Calu3 (cell line): ENCODE measurements at regions not wholly inside any gene's neighbourhood (a gene's known extent, or its start where the extent isn't known, plus 50 kb on each side); places are given as distances from the start of the nearest gene placed in this dataset.

ENCODE experiments used
- BruUV-seq: library from RNA; stranded (reverse); fragments of 400-500 nt; replicated peaks from 2 replicates; lab custom pipeline; 2021; lab: Mats Ljungman, UMichigan
- CTCF ChIA-PET: fragments of 300-600 bp; sonication (Branson Sonifier 250); formaldehyde crosslinking; loops from one replicate; lab custom pipeline; 2022; ENCODE audit warnings: antibody characterized with exemption; lab: Charles Lee
- DNase-seq: peaks from one replicate; pipeline ENCODE4 v3.0.0; 2022
- H3K27ac Mint-ChIP-seq: one replicate; pipeline ENCODE4 v1.8.0; 2022; ENCODE audit warnings: mixed read lengths; ENCODE audit not compliant: unreplicated experiment
- H3K27me3 Mint-ChIP-seq: one replicate; pipeline ENCODE4 v1.8.0; 2022; ENCODE audit warnings: mixed read lengths; ENCODE audit not compliant: unreplicated experiment
- H3K36me3 Mint-ChIP-seq: one replicate; pipeline ENCODE4 v1.8.0; 2022; ENCODE audit warnings: mild to moderate bottlenecking, moderate library complexity, mixed read lengths; ENCODE audit not compliant: insufficient read depth, unreplicated experiment
- H3K4me1 Mint-ChIP-seq: one replicate; pipeline ENCODE4 v1.8.0; 2022; ENCODE audit warnings: mild to moderate bottlenecking, low read depth, mixed read lengths; ENCODE audit not compliant: unreplicated experiment
- H3K4me3 Mint-ChIP-seq: one replicate; pipeline ENCODE4 v1.8.0; 2022; ENCODE audit warnings: mild to moderate bottlenecking, low read depth, moderate library complexity, mixed read lengths; ENCODE audit not compliant: unreplicated experiment
- H3K9me3 Mint-ChIP-seq: one replicate; pipeline ENCODE4 v1.8.0; 2022; ENCODE audit warnings: low read depth, mixed read lengths; ENCODE audit not compliant: unreplicated experiment
- intact Hi-C: fragments of 100-400 bp; cut with micrococcal nuclease; formaldehyde crosslinking; loops from one replicate; pipeline ENCODE4 v1.10.0; 2022; ENCODE audit not compliant: unreplicated experiment
- TF ChIP-seq, protein P1 (sequence below): fragments of 200-600 bp; IDR thresholded peaks from one replicate; pipeline ENCODE4 v1.8.0; 2022; ENCODE audit warnings: antibody characterized with exemption; ENCODE audit not compliant: unreplicated experiment

DNA sequence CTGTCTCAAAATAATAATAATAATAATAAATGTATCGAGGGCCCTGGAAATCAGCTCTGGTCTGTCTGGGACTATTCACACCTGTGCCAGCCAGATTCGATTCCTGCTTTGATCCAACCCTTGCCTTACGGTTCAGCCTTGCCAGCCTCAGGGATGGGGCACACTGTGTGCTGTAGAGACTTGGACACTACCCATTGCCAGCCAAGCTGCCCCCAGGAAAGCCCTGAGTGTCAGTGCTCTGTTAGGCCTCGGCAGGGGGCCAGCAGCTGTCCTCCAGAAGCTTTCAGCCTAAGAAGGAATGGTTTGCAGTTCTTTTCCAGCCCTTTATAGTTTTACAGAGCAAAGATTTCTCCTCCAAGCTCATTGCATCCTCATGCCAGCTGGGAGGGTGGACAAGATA lies 96.2 kb upstream of the RUNX3 start:
- CTCF ChIA-PET: no interaction called here
- H3K4me3 Mint-ChIP-seq: no peak overlapping the region
- intact Hi-C loops: no loop called here
- DNase-seq: no peak
- H3K36me3 Mint-ChIP-seq: no peaks in the 10 kb centered on the region
- no peak overlapping the region for H3K27ac Mint-ChIP-seq
- no peaks in the 10 kb centered on the region for H3K9me3 Mint-ChIP-seq
- H3K27me3 Mint-ChIP-seq: no peaks in the 10 kb centered on the region
- BruUV-seq: no TSS peak
- TF ChIP-seq, protein P1, sequence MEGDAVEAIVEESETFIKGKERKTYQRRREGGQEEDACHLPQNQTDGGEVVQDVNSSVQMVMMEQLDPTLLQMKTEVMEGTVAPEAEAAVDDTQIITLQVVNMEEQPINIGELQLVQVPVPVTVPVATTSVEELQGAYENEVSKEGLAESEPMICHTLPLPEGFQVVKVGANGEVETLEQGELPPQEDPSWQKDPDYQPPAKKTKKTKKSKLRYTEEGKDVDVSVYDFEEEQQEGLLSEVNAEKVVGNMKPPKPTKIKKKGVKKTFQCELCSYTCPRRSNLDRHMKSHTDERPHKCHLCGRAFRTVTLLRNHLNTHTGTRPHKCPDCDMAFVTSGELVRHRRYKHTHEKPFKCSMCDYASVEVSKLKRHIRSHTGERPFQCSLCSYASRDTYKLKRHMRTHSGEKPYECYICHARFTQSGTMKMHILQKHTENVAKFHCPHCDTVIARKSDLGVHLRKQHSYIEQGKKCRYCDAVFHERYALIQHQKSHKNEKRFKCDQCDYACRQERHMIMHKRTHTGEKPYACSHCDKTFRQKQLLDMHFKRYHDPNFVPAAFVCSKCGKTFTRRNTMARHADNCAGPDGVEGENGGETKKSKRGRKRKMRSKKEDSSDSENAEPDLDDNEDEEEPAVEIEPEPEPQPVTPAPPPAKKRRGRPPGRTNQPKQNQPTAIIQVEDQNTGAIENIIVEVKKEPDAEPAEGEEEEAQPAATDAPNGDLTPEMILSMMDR: no peak
- no peaks in the 10 kb centered on the region for H3K4me1 Mint-ChIP-seq

DNA sequence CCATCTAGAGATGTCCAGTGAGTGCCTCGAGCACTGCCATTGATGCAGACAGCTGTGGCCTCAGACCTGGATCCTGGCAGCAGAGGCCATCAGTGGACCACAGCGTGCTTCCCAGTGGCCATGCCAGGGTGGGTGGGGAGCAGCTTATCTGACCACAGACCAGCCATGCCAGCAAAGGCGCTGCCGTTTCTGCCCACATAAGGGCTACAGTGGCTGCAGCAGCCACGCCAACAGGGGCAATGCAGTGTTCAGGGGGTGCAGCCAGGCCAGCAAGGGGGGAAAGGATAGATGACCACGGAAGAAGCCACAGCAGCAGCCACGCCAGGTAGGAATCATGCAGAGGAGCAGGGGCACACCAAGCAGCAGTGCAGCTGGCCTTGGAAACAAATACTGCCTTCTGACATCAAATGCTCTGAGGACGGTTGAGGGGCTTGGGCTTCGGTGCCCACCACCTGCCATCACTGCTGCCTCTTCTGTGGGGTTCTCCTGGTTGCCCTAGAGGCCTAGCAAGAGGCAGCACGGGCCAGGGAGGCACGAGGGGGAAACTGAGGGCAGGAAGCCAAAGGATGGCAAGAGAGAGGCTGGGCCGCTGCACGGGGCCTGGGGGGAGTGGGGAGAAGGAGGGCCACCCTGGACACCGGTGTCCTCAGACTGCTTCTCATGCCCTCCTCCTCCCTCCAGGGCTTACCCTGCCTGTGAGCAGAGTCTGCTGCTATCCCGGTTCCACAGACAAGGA lies 94.7 kb upstream of the RUNX3 start:
- intact Hi-C loops: no loop called here
- Mint-ChIP-seq H3K27me3 (no peaks in the 10 kb centered on the region), H3K36me3 (no peaks in the 10 kb centered on the region), H3K4me3 (no peak overlapping the region), H3K27ac (no peak overlapping the region), H3K9me3 (no peaks in the 10 kb centered on the region), H3K4me1 (no peaks in the 10 kb centered on the region)
- BruUV-seq: no TSS peak
- TF ChIP-seq, protein P1: no peak
- CTCF ChIA-PET: no interaction called here
- no peak for DNase-seq

DNA sequence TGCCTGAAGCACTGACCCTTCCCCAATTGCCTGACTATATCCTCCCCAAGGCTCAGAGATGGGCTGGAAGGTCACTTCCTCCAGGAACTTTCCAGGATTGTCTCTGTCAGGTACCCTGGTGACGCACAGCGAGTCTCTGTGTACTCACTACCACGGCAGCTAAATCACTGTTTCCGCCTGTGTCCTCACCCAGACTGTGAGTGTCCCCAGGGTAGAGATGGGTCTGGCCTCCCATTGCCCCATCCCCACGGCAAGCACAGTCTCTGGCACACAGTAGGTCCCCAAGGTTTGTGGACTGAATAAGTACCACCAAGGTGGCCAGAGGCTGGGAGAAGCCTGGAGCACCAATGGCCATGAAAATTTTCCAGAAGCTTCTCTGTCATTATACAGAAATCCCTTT lies 93.8 kb upstream of the RUNX3 start:
- Mint-ChIP-seq H3K4me1 (no peaks in the 10 kb centered on the region), H3K4me3 (no peak overlapping the region), H3K36me3 (no peaks in the 10 kb centered on the region), H3K9me3 (no peaks in the 10 kb centered on the region), H3K27me3 (no peaks in the 10 kb centered on the region), H3K27ac (no peak overlapping the region)
- no peak for DNase-seq
- intact Hi-C loops: no loop called here
- no TSS peak for BruUV-seq
- CTCF ChIA-PET: no interaction called here
- TF ChIP-seq, protein P1: no peak

DNA sequence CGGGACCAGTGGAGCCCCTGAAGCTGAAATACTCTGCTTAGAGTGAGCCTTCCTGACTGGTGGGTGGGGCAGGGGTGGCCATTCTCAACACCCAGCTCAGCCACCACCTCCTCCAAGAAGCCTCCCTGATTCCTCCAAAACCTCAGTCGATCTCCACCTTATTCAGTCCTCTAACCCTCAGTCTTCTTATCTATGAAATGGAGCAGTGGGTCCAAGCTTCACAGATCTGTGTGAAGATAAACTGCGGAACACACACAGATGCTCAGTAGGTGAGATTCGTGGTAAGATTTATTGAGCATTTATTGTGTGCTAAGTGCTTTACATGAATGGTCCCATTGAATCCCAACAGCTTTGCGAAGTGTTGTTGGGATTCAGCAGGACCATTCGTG lies 93.1 kb upstream of the RUNX3 start:
- intact Hi-C loops: no loop called here
- Mint-ChIP-seq H3K27ac (peak overlapping the region; percentile 63), H3K27me3 (no peaks in the 10 kb centered on the region), H3K36me3 (no peaks in the 10 kb centered on the region), H3K4me1 (no peaks in the 10 kb centered on the region), H3K4me3 (no peak overlapping the region), H3K9me3 (no peaks in the 10 kb centered on the region)
- BruUV-seq: no TSS peak
- no peak for DNase-seq
- TF ChIP-seq, protein P1: no peak
- CTCF ChIA-PET: no interaction called here
